ENCODE measurements at regions not wholly inside any gene's neighbourhood (a gene's known extent, or its start where the extent isn't known, plus 50 kb on each side); places are given as distances from the start of the nearest gene placed in this dataset.

- TF ChIP-seq CXXC5 (CRISPR knock-in tag; IDR thresholded peaks at IDR 0.05): peak; percentile 91
- TF ChIP-seq, protein P1, sequence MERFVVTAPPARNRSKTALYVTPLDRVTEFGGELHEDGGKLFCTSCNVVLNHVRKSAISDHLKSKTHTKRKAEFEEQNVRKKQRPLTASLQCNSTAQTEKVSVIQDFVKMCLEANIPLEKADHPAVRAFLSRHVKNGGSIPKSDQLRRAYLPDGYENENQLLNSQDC (CRISPR knock-in tag; IDR thresholded peaks at IDR 0.05): no peak
- TF ChIP-seq, protein P2, sequence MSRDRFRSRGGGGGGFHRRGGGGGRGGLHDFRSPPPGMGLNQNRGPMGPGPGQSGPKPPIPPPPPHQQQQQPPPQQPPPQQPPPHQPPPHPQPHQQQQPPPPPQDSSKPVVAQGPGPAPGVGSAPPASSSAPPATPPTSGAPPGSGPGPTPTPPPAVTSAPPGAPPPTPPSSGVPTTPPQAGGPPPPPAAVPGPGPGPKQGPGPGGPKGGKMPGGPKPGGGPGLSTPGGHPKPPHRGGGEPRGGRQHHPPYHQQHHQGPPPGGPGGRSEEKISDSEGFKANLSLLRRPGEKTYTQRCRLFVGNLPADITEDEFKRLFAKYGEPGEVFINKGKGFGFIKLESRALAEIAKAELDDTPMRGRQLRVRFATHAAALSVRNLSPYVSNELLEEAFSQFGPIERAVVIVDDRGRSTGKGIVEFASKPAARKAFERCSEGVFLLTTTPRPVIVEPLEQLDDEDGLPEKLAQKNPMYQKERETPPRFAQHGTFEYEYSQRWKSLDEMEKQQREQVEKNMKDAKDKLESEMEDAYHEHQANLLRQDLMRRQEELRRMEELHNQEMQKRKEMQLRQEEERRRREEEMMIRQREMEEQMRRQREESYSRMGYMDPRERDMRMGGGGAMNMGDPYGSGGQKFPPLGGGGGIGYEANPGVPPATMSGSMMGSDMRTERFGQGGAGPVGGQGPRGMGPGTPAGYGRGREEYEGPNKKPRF (IDR thresholded peaks at IDR 0.05; ENCODE audit: low read depth, low read length): no peak
- TF ChIP-seq U2AF2 (optimal IDR thresholded peaks at IDR 0.05; ENCODE audit: low read depth, low read length): no peak
- TF ChIP-seq KDM4B (IDR thresholded peaks at IDR 0.05; ENCODE audit: borderline replicate concordance in 2 of 2, low read depth in 1 of 2): 0 out of 4 replicates have a peak, but pooled peaks of 1 of the 2 experiments have one; percentile 14
- no peak for TF ChIP-seq PHF21A (IDR thresholded peaks at IDR 0.05; ENCODE audit: borderline replicate concordance, low read depth)
- TF ChIP-seq HDAC2 (IDR thresholded peaks at IDR 0.05): no peak
- TF ChIP-seq ELF1 (tag; IDR thresholded peaks at IDR 0.05): no peak
- peak; percentile 81 for TF ChIP-seq MAX (CRISPR knock-in tag; IDR thresholded peaks at IDR 0.05)
- no peak for TF ChIP-seq ETS2 (tag; IDR thresholded peaks at IDR 0.05; ENCODE audit: borderline replicate concordance, poor library complexity, severe bottlenecking)
- TF ChIP-seq RBBP5 (IDR thresholded peaks at IDR 0.05; ENCODE audit: borderline replicate concordance, insufficient read depth, low read length, poor library complexity, severe bottlenecking): peak; percentile 69
- TF ChIP-seq CREB1 (IDR thresholded peaks at IDR 0.05): no peak; the same call in 1 of the 2 replicates
- TF ChIP-seq CREB1 (CRISPR knock-in tag; IDR thresholded peaks at IDR 0.05): peak; percentile 35; the same call in 1 of the 2 replicates
- no peak for TF ChIP-seq ETV1 (tag; conservative IDR thresholded peaks at IDR 0.05; ENCODE audit: low read depth)
- TF ChIP-seq, protein P3, sequence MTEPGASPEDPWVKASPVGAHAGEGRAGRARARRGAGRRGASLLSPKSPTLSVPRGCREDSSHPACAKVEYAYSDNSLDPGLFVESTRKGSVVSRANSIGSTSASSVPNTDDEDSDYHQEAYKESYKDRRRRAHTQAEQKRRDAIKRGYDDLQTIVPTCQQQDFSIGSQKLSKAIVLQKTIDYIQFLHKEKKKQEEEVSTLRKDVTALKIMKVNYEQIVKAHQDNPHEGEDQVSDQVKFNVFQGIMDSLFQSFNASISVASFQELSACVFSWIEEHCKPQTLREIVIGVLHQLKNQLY (CRISPR knock-in tag; conservative IDR thresholded peaks at IDR 0.05): no peak
- TF ChIP-seq, protein P4, sequence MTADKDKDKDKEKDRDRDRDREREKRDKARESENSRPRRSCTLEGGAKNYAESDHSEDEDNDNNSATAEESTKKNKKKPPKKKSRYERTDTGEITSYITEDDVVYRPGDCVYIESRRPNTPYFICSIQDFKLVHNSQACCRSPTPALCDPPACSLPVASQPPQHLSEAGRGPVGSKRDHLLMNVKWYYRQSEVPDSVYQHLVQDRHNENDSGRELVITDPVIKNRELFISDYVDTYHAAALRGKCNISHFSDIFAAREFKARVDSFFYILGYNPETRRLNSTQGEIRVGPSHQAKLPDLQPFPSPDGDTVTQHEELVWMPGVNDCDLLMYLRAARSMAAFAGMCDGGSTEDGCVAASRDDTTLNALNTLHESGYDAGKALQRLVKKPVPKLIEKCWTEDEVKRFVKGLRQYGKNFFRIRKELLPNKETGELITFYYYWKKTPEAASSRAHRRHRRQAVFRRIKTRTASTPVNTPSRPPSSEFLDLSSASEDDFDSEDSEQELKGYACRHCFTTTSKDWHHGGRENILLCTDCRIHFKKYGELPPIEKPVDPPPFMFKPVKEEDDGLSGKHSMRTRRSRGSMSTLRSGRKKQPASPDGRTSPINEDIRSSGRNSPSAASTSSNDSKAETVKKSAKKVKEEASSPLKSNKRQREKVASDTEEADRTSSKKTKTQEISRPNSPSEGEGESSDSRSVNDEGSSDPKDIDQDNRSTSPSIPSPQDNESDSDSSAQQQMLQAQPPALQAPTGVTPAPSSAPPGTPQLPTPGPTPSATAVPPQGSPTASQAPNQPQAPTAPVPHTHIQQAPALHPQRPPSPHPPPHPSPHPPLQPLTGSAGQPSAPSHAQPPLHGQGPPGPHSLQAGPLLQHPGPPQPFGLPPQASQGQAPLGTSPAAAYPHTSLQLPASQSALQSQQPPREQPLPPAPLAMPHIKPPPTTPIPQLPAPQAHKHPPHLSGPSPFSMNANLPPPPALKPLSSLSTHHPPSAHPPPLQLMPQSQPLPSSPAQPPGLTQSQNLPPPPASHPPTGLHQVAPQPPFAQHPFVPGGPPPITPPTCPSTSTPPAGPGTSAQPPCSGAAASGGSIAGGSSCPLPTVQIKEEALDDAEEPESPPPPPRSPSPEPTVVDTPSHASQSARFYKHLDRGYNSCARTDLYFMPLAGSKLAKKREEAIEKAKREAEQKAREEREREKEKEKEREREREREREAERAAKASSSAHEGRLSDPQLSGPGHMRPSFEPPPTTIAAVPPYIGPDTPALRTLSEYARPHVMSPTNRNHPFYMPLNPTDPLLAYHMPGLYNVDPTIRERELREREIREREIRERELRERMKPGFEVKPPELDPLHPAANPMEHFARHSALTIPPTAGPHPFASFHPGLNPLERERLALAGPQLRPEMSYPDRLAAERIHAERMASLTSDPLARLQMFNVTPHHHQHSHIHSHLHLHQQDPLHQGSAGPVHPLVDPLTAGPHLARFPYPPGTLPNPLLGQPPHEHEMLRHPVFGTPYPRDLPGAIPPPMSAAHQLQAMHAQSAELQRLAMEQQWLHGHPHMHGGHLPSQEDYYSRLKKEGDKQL (CRISPR knock-in tag; IDR thresholded peaks at IDR 0.05; ENCODE audit: borderline replicate concordance): no peak
Measured at GRCh38 chr2:144332356-144333142, 187.4 kb downstream of the ZEB2 start (continued).
